HepG2 (cell line): ENCODE measurements at regions not wholly inside any gene's neighbourhood (a gene's known extent, or its start where the extent isn't known, plus 50 kb on each side); places are given as distances from the start of the nearest gene placed in this dataset.

ENCODE experiments used
- CENPBD1 ChIP-seq: sonication (generic); formaldehyde crosslinking; IDR thresholded peaks from 2 replicates; pipeline ENCODE4 v1.8.0; 2022; ENCODE audit warnings: missing genetic modification reagents, low read depth, mild to moderate bottlenecking, borderline replicate concordance
- EHMT2 ChIP-seq: fragments of 200-600 bp; sonication (generic); IDR thresholded peaks from 2 replicates; pipeline ENCODE4 v1.7.0; 2017; ENCODE audit warnings: antibody characterized with exemption, low read depth, low read length, borderline replicate concordance
- PHF5A ChIP-seq: IDR thresholded peaks from one replicate; pipeline ENCODE4 v1.6.1; 2018; ENCODE audit warnings: low read depth, missing genetic modification reagents; ENCODE audit not compliant: unreplicated experiment
- RXRB ChIP-seq: IDR thresholded peaks from 2 replicates; pipeline ENCODE4 v1.6.1; 2016; ENCODE audit warnings: borderline replicate concordance, missing genetic modification reagents, missing compliant biosample characterization
- SMAD9 ChIP-seq: sonication (generic); formaldehyde crosslinking; IDR thresholded peaks from 2 replicates; pipeline ENCODE4 v1.5.1; 2020; ENCODE audit warnings: mild to moderate bottlenecking, missing genetic modification reagents
- TAF1 ChIP-seq: sonication (generic); formaldehyde crosslinking; IDR thresholded peaks from 2 replicates; pipeline ENCODE4 v1.4.0; 2020; ENCODE audit warnings: missing genetic modification reagents
- TARDBP ChIP-seq: sonication (generic); formaldehyde crosslinking; IDR thresholded peaks from 2 replicates; pipeline ENCODE4 v1.8.0; 2022; ENCODE audit warnings: mild to moderate bottlenecking, missing genetic modification reagents
- TCF12 ChIP-seq, 2 experiments: fragments of 450-650 bp in 1 of 2; sonication (generic) in 1 of 2; formaldehyde crosslinking in 1 of 2; IDR thresholded peaks; 2 replicates each; pipeline versions ENCODE4 v1.6.1 to v1.8.0; 2017 to 2022; ENCODE audit warnings: antibody characterized with exemption in 1 of 2, mild to moderate bottlenecking in 1 of 2, missing genetic modification reagents in 1 of 2, moderate library complexity in 1 of 2
- ZNF18 ChIP-seq: sonication (generic); formaldehyde crosslinking; IDR thresholded peaks from 2 replicates; pipeline ENCODE4 v1.8.0; 2022; ENCODE audit warnings: mild to moderate bottlenecking, missing genetic modification reagents; ENCODE audit not compliant: insufficient replicate concordance
- ZNF24 ChIP-seq: fragments of 450-650 bp; IDR thresholded peaks from 2 replicates; pipeline ENCODE4 v1.6.1; 2017; ENCODE audit warnings: antibody characterized with exemption, mild to moderate bottlenecking
- ZNF263 ChIP-seq: sonication (generic); formaldehyde crosslinking; IDR thresholded peaks from 2 replicates; pipeline ENCODE4 v1.4.0; 2020; ENCODE audit warnings: missing genetic modification reagents
- ZNF33B ChIP-seq: sonication (generic); formaldehyde crosslinking; IDR thresholded peaks from 2 replicates; pipeline ENCODE4 v1.5.1; 2020; ENCODE audit warnings: mild to moderate bottlenecking, missing genetic modification reagents
- ZNF350 ChIP-seq: sonication (generic); formaldehyde crosslinking; IDR thresholded peaks from 2 replicates; pipeline ENCODE4 v1.4.0; 2020; ENCODE audit warnings: mild to moderate bottlenecking, low read depth, missing genetic modification reagents, borderline replicate concordance
- ZNF543 ChIP-seq: sonication (generic); formaldehyde crosslinking; IDR thresholded peaks from 2 replicates; pipeline ENCODE4 v1.4.0; 2020; ENCODE audit warnings: mild to moderate bottlenecking, missing genetic modification reagents
- TF ChIP-seq, protein P1 (sequence below): IDR thresholded peaks from 2 replicates; pipeline ENCODE4 v1.6.1; 2016; ENCODE audit warnings: low read depth, borderline replicate concordance
- TF ChIP-seq, protein P2 (sequence below): sonication (generic); formaldehyde crosslinking; IDR thresholded peaks from 2 replicates; pipeline ENCODE4 v1.5.1; 2020; ENCODE audit warnings: mild to moderate bottlenecking, missing genetic modification reagents, borderline replicate concordance
- TF ChIP-seq, protein P3 (sequence below): sonication (generic); formaldehyde crosslinking; conservative IDR thresholded peaks from 2 replicates; pipeline ENCODE4 v1.8.0; 2022; ENCODE audit warnings: missing genetic modification reagents

DNA sequence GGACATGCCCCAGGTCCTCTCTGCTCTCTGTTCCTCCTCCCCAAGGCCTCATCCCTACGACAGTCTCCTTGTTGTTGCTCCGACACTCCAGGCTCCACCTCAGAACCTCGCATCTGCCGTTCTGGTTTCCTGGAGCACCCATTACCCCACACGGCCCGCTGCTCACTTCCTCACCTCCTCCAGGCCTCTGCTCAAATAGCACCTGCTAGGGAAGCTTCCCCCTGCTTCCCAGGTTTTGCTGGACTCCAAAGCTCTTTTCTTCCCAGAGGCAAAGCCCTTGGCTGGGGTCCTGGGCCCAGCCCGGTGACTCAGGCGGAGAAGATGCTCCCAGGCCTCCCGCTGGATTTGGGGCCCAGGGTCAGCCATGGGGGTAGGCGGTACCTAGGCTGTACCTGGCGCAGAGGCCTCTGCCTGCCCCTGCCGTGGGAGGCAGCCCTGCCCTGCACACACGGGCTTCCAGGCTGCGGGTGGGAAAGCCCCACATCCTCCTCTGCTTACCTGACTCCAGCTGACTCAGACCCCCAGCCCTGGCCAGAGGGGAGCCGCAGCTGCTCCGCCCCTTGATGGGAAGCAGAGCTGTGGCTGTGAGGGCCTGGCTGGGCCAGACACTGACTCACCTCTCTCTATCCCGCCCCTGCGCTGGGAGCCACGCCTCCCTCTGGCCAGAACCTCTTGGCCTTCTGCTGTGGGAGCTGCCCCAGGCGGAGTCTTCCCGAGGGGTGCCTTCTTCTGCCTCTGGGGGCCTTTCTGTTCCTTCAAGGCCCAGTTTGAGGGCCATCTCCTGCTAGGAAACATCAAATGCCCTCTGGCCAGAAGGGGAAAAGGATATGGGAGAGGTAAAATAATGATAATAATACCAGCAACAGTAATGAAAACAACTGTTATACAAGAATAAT is 130.5 kb downstream of the CEBPB start (continued):
- TF ChIP-seq, protein P1, sequence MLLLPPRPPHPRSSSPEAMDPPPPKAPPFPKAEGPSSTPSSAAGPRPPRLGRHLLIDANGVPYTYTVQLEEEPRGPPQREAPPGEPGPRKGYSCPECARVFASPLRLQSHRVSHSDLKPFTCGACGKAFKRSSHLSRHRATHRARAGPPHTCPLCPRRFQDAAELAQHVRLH (CRISPR knock-in tag) = 0 out of 2 replicates have a peak, but pooled peaks have one; percentile 59
- TF ChIP-seq ZNF263 (CRISPR knock-in tag) (peak; percentile 92), ZNF33B (peak; percentile 98), EHMT2 (no peak), ZNF350 (CRISPR knock-in tag) (peak; percentile 73), TARDBP (peak; percentile 81), TCF12 (IDR thresholded peaks at IDR 0.05) (no peak), TCF12 (CRISPR knock-in tag; IDR thresholded peaks at IDR 0.05) (no peak; the same call in 1 of the 2 replicates), CENPBD1 (CRISPR knock-in tag) (no peak), PHF5A (no peak), RXRB (CRISPR knock-in tag) (peak; percentile 82; the same call in 1 of the 2 replicates), SMAD9 (CRISPR knock-in tag) (peak; percentile 36; the same call in 1 of the 2 replicates), ZNF18 (CRISPR knock-in tag) (peak; percentile 91), ZNF543 (CRISPR knock-in tag) (peak; percentile 79), TAF1 (CRISPR knock-in tag) (peak; percentile 71; the same call in 1 of the 2 replicates), ZNF24 (no peak)
- TF ChIP-seq, protein P2, sequence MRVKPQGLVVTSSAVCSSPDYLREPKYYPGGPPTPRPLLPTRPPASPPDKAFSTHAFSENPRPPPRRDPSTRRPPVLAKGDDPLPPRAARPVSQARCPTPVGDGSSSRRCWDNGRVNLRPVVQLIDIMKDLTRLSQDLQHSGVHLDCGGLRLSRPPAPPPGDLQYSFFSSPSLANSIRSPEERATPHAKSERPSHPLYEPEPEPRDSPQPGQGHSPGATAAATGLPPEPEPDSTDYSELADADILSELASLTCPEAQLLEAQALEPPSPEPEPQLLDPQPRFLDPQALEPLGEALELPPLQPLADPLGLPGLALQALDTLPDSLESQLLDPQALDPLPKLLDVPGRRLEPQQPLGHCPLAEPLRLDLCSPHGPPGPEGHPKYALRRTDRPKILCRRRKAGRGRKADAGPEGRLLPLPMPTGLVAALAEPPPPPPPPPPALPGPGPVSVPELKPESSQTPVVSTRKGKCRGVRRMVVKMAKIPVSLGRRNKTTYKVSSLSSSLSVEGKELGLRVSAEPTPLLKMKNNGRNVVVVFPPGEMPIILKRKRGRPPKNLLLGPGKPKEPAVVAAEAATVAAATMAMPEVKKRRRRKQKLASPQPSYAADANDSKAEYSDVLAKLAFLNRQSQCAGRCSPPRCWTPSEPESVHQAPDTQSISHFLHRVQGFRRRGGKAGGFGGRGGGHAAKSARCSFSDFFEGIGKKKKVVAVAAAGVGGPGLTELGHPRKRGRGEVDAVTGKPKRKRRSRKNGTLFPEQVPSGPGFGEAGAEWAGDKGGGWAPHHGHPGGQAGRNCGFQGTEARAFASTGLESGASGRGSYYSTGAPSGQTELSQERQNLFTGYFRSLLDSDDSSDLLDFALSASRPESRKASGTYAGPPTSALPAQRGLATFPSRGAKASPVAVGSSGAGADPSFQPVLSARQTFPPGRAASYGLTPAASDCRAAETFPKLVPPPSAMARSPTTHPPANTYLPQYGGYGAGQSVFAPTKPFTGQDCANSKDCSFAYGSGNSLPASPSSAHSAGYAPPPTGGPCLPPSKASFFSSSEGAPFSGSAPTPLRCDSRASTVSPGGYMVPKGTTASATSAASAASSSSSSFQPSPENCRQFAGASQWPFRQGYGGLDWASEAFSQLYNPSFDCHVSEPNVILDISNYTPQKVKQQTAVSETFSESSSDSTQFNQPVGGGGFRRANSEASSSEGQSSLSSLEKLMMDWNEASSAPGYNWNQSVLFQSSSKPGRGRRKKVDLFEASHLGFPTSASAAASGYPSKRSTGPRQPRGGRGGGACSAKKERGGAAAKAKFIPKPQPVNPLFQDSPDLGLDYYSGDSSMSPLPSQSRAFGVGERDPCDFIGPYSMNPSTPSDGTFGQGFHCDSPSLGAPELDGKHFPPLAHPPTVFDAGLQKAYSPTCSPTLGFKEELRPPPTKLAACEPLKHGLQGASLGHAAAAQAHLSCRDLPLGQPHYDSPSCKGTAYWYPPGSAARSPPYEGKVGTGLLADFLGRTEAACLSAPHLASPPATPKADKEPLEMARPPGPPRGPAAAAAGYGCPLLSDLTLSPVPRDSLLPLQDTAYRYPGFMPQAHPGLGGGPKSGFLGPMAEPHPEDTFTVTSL (CRISPR knock-in tag) = peak; percentile 65; the same call in 1 of the 2 replicates
- TF ChIP-seq, protein P3, sequence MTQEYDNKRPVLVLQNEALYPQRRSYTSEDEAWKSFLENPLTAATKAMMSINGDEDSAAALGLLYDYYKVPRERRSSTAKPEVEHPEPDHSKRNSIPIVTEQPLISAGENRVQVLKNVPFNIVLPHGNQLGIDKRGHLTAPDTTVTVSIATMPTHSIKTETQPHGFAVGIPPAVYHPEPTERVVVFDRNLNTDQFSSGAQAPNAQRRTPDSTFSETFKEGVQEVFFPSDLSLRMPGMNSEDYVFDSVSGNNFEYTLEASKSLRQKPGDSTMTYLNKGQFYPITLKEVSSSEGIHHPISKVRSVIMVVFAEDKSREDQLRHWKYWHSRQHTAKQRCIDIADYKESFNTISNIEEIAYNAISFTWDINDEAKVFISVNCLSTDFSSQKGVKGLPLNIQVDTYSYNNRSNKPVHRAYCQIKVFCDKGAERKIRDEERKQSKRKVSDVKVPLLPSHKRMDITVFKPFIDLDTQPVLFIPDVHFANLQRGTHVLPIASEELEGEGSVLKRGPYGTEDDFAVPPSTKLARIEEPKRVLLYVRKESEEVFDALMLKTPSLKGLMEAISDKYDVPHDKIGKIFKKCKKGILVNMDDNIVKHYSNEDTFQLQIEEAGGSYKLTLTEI = no peak
